Calu3 (cell line): ENCODE measurements at regions not wholly inside any gene's neighbourhood (a gene's known extent, or its start where the extent isn't known, plus 50 kb on each side); places are given as distances from the start of the nearest gene placed in this dataset.

Source experiments
- BruUV-seq: library from RNA; stranded (reverse); fragments of 400-500 nt; replicated peaks from 2 replicates; lab custom pipeline; 2021; lab: Mats Ljungman, UMichigan
- CTCF ChIA-PET: fragments of 300-600 bp; sonication (Branson Sonifier 250); formaldehyde crosslinking; loops from one replicate; lab custom pipeline; 2022; ENCODE audit warnings: antibody characterized with exemption; lab: Charles Lee
- DNase-seq: peaks from one replicate; pipeline ENCODE4 v3.0.0; 2022
- H3K27ac Mint-ChIP-seq: one replicate; pipeline ENCODE4 v1.8.0; 2022; ENCODE audit warnings: mixed read lengths; ENCODE audit not compliant: unreplicated experiment
- H3K27me3 Mint-ChIP-seq: one replicate; pipeline ENCODE4 v1.8.0; 2022; ENCODE audit warnings: mixed read lengths; ENCODE audit not compliant: unreplicated experiment
- H3K36me3 Mint-ChIP-seq: one replicate; pipeline ENCODE4 v1.8.0; 2022; ENCODE audit warnings: mild to moderate bottlenecking, moderate library complexity, mixed read lengths; ENCODE audit not compliant: insufficient read depth, unreplicated experiment
- H3K4me1 Mint-ChIP-seq: one replicate; pipeline ENCODE4 v1.8.0; 2022; ENCODE audit warnings: mild to moderate bottlenecking, low read depth, mixed read lengths; ENCODE audit not compliant: unreplicated experiment
- H3K4me3 Mint-ChIP-seq: one replicate; pipeline ENCODE4 v1.8.0; 2022; ENCODE audit warnings: mild to moderate bottlenecking, low read depth, moderate library complexity, mixed read lengths; ENCODE audit not compliant: unreplicated experiment
- H3K9me3 Mint-ChIP-seq: one replicate; pipeline ENCODE4 v1.8.0; 2022; ENCODE audit warnings: low read depth, mixed read lengths; ENCODE audit not compliant: unreplicated experiment
- intact Hi-C: fragments of 100-400 bp; cut with micrococcal nuclease; formaldehyde crosslinking; loops from one replicate; pipeline ENCODE4 v1.10.0; 2022; ENCODE audit not compliant: unreplicated experiment
- TF ChIP-seq, protein P1 (sequence below): fragments of 200-600 bp; IDR thresholded peaks from one replicate; pipeline ENCODE4 v1.8.0; 2022; ENCODE audit warnings: antibody characterized with exemption; ENCODE audit not compliant: unreplicated experiment

- Mint-ChIP-seq H3K4me1 (no peaks in the 10 kb centered on the region), H3K27me3 (no peaks in the 10 kb centered on the region), H3K36me3 (no peaks in the 10 kb centered on the region), H3K27ac (no peak overlapping the region), H3K4me3 (no peak overlapping the region), H3K9me3 (peaks cover 2% of the 10 kb centered on the region)
- intact Hi-C loops = no loop called here
- no TSS peak for BruUV-seq
- DNase-seq = no peak
- CTCF ChIA-PET = no interaction called here
- TF ChIP-seq, protein P1, sequence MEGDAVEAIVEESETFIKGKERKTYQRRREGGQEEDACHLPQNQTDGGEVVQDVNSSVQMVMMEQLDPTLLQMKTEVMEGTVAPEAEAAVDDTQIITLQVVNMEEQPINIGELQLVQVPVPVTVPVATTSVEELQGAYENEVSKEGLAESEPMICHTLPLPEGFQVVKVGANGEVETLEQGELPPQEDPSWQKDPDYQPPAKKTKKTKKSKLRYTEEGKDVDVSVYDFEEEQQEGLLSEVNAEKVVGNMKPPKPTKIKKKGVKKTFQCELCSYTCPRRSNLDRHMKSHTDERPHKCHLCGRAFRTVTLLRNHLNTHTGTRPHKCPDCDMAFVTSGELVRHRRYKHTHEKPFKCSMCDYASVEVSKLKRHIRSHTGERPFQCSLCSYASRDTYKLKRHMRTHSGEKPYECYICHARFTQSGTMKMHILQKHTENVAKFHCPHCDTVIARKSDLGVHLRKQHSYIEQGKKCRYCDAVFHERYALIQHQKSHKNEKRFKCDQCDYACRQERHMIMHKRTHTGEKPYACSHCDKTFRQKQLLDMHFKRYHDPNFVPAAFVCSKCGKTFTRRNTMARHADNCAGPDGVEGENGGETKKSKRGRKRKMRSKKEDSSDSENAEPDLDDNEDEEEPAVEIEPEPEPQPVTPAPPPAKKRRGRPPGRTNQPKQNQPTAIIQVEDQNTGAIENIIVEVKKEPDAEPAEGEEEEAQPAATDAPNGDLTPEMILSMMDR = no peak
Measured at GRCh38 chr13:88802886-88803285, 1131.7 kb downstream of the SLITRK5 start.

DNA sequence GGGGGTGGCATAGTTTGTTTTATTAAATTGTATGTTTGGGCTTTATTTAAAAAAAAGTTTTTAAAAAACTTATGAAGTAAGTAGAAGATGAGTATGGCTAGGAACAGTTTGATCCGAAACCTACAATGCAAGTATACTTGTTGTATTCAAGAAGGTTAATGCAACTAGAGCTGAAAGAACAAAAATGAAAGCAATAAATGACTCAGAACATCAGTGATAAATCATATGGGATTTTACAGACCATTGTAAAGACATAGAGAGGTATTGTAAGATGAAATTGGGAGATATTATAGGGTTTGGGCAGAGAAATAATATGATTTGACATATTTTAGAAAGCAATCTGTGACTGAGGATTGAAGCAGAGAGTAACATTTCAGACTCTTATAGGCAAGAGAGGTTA is 1135.3 kb downstream of the SLITRK5 start:
- CTCF ChIA-PET = no interaction called here
- no peak overlapping the region for H3K27ac Mint-ChIP-seq
- no peaks in the 10 kb centered on the region for H3K27me3 Mint-ChIP-seq
- BruUV-seq = no TSS peak
- DNase-seq = no peak
- H3K36me3 Mint-ChIP-seq = no peaks in the 10 kb centered on the region
- TF ChIP-seq, protein P1 = no peak
- H3K4me3 Mint-ChIP-seq = no peak overlapping the region
- intact Hi-C loops = no loop called here
- H3K9me3 Mint-ChIP-seq = peaks cover 2% of the 10 kb centered on the region
- H3K4me1 Mint-ChIP-seq = no peaks in the 10 kb centered on the region

GRCh38 chr13:88817560-88817959 is 1146.4 kb downstream of the SLITRK5 start:
- DNase-seq = no peak
- H3K27me3 Mint-ChIP-seq = no peaks in the 10 kb centered on the region
- CTCF ChIA-PET = no interaction called here
- H3K4me3 Mint-ChIP-seq = no peak overlapping the region
- BruUV-seq = no TSS peak
- no peaks in the 10 kb centered on the region for H3K4me1 Mint-ChIP-seq
- no peak overlapping the region for H3K27ac Mint-ChIP-seq
- H3K36me3 Mint-ChIP-seq = no peaks in the 10 kb centered on the region
- H3K9me3 Mint-ChIP-seq = no peaks in the 10 kb centered on the region
- intact Hi-C loops = no loop called here
- TF ChIP-seq, protein P1 = no peak

DNA sequence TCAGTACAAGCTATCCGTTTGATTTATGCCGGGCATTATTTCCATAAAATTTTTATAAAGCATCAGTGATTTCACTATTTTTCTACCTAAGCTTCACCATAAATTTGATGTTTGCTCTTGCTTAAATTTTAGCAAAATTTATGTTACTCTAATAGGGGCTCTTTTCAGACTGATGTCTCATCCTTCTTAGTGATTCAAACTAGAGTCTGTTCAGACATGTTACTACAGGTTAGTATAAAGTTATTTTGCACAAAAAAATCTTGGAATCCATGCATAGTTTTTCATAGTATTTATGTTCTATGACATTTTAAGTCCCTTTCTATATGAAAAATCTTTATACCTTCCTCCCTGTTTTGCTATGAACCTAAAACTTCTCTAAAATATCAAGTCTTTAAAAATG is 1151.9 kb downstream of the SLITRK5 start:
- H3K27ac Mint-ChIP-seq = no peak overlapping the region

More for the DNA sequence above, 1151.9 kb downstream of the SLITRK5 start:
- Mint-ChIP-seq H3K36me3 (no peaks in the 10 kb centered on the region), H3K9me3 (no peaks in the 10 kb centered on the region), H3K4me1 (no peaks in the 10 kb centered on the region), H3K27me3 (no peaks in the 10 kb centered on the region), H3K4me3 (no peak overlapping the region)
- CTCF ChIA-PET = no interaction called here
- no TSS peak for BruUV-seq
- no peak for DNase-seq
- TF ChIP-seq, protein P1 = no peak
- intact Hi-C loops = no loop called here
